Amniotic stem cell (primary cell): ENCODE measurements at regions not wholly inside any gene's neighbourhood (a gene's known extent, or its start where the extent isn't known, plus 50 kb on each side); places are given as distances from the start of the nearest gene placed in this dataset.
"Not testable (repeated sequence)": the region's sequence is repeated elsewhere in the genome, so short reads cannot be mapped to it uniquely, and the experiment has no call there.

ENCODE experiments used
- DNase-seq: peaks from one replicate; lab custom pipeline; 2025; lab: John Stamatoyannopoulos, UW

DNA sequence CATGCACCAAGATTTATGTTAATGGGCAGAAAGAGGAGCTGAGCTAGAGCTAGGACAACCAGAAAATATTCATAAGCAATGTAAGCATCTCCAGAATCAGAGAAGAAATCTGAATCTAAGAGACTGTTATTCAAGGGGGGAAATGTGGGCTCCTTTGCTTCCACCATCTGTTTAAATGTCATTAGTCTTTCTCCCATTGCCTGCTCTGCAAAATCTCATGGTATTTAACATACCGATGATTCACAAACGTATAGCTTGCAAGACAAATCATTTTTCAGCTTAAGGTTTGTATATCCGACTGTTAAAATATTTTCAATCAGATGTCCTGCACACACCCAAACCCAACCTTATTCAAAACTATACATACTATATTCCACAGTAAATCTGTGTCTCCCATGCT lies 133.4 kb upstream of the TACR3 start:
- no peak for DNase-seq

DNA sequence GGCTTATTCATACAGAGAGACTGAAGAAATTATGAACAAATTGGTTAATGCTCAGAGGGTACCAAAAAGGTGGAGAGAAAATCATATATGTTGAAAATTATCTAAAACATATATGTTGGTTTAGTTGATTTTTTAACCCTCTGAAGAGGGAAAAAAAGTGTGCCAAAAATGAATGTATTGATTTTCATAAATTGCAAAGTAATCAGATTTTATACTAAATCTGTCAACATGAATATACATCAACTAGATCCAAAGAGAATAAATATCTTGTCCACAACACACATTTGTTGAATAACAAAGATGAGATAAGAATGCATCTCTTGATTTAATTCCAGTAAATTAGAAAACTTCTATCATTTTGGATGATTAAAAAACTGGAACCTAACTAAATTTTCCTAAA lies 125.3 kb upstream of the TACR3 start:
- no peak for DNase-seq

DNA sequence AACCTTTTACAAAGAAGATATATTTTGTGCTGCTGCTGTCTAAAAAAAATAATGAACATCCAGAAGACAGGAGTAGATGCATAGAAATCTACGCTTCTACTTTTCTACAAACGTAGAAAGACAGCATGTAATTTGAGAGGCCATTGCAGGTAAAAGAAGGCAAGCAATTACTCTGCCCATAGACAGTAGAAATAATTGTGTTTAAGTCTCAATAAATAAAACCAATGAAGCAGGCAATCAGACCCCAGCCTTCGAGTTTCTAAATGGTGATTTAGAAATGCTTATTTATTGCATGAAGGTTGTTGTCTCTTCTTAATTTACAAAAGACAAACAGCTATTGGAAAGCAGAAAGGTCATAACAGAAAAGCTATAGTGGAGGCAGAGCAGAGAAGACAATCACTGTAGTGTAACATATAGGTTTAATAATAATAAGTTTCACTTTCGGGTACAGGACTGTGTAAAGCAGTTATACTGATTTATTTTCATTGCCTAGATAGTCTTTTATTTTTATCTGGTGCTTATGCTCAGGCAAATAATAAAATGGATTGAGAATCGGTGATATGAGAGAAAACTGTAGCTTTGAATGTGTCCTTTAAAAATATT lies 123.0 kb upstream of the TACR3 start:
- DNase-seq = no peak

DNA sequence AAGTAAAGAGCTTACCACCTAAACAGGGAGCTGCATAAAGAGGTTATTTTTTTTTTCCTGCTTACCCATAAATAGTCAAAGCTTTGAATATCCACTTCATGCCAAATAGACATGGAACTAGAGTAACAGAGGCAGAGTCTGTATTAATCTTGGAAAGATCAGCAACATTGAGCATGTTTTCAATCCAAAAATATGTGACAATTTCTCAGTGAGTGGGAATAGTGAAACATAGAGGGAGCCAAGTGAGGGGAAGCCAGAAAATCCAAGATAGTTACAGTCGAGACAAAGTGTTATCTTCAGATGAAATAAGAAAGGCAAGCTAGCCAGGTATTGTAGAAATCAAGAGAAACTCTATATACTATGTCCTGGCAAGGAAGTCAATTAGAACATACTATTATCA lies 122.3 kb upstream of the TACR3 start:
- no peak for DNase-seq

DNA sequence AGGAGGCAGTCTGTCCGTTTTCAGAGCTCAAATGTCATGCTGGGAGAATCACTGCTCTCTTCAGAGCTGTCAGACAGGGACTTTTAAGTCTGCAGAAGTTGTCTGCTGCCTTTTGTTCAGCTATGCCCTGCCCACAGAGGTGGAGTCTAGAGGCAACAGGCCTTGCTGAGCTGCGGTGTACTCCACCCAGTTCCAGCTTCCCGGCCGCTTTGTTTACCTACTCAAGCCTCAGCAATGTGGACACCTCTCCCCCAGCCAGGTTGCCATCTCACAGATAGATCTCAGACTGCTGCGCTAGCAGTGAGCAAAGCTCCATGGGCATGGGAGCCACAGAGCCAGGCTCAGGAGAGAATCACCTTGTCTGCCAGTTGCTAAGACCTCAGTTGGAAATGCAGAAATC lies 90.5 kb upstream of the TACR3 start:
- not testable (repeated sequence) for DNase-seq

DNA sequence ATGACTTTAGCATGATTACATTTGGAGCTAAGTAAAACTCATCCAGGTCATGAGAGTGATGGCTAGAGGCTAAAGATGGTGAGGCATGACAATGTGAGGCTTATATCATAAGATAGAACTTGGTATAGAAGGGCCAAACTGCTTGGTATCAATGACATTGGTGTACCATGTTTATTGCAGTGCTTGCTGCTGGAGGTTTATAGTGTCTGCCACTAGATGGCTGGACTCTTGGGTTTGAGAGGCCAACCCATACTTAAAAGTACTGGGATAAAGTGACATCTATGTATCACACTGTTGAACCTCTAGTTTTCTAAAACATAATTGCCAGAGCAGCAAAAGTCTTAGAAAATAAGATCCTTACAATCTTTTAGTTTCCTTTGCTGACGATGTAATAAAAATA lies 83.0 kb upstream of the TACR3 start:
- no peak for DNase-seq

DNA sequence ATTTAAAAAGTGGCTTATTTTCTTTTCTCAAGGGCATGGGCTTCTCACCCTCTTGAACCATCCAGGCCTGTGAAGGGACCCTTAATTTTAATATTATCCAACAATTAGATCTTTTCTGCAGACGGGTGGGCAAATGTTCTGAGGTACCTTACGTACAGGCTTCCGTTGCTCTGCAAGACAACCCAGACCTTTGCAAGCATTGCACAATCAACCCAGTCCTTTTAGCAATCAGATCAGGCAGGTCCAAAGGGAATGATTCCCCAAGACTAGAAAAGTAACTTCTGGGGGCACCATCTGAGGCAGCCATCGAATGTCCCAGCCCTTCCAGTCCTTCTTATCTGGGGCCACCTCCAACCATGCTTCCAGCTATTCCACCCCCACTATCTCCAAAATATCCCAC lies 67.3 kb upstream of the TACR3 start:
- no peak for DNase-seq

DNA sequence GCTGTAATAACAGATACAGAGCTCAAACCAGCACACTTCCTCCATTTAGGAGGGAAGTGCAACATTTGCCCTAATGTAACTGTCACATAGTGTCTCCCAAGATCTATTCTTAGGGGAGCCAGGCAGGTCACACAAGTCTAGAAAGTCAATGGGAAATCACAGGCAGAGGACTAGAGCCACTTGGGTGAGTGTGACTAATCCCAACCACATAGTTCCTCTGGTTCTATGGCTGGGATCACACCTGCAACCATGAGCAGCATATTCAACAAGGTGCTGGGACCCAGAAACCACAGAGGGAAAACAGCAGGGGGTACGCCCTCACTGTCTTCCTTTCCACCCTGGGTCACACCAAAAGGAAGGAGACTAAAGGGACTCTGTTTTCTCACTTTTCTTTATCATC lies 66.8 kb upstream of the TACR3 start:
- no peak for DNase-seq

DNA sequence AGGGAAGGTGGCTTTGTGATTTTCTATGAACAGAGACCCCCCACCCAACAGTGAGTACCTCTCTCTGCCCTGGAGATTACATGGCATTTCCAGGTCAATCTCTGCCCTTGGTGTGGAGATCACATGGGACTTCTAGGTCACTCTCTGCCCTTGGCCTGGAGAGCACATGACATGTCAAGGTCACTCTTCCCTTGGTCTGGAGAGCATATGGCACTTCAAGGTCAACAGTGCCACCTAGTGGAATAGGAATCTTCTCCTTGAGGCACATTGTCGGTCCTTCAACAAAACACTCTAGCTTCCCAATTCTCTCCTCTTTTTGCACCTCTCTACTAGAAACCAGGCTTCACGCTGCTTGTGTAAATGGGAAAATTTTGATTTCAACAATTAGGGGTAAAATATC lies 66.2 kb upstream of the TACR3 start:
- DNase-seq = no peak

DNA sequence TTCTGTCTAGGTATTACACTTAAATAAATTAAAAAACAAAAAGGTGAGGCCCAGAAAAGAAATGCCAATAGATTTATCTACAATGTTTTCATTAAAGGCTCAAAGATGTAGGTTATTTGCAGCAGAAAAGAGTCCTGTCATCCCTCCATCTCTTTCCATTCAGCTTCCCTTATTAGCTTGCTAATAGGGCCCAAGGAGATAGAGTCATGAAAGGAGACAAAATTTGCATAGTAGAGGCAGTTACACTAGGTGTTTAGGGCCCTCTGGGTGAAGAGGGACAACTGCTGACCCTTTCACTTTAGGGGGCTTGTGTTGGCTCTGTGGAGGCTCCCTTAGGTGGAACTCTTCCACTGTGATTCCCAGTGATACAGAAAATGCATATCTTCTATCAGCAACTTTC lies 58.4 kb upstream of the TACR3 start:
- no peak for DNase-seq

DNA sequence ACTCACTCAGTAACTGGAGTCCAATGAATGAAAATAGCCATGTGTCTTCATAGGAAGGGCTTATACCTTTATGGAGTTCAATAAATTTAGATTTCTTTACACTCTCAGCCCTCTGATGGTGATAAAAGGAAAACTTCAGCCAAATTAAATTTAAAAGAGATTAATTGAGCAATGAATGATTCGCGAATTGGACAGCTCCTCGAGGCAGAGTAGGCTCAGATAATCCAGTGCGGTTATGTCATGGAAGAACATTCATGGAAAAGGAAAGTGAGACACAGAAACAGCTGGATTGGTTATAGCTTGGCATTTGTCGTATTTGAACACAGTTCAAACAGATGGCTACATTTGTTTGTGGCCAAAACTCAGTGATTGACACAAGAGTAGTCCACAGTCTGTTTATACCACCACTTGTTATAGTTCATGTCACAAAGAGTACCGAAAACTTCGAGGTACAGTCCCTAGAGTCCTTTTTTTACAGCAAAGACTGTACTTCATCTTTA lies 54.6 kb upstream of the TACR3 start:
- DNase-seq = no peak

DNA sequence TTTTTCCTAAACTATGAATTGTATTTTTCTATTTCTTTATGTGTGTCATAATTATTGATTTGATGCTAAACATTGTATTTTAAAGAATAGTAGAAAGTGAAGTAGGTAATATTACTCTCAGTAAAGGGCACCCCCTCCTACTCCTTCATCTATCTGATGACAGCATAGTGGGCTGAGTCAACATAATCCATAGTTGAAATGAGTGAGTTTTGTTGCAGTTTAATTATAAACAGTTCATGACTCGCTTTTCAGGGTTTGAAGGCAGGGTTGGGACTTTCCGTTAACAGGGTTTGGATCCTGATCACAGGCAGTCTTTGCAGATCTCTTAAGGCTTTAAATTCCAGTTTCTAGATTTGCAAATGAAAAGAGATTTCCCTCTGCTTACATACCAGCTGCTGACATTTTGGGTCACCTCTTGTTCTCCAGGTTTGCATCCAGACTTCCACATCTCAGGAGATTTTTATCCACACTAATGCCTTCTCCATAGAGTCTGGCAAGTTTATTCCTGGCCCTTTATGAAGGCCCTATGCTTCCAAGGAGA lies 54.0 kb upstream of the TACR3 start:
- no peak for DNase-seq
